ENCODE measurements at regions not wholly inside any gene's neighbourhood (a gene's known extent, or its start where the extent isn't known, plus 50 kb on each side); places are given as distances from the start of the nearest gene placed in this dataset.
"Not testable (repeated sequence)": the region's sequence is repeated elsewhere in the genome, so short reads cannot be mapped to it uniquely, and the experiment has no call there.

GRCh38 chr14:43356979-43357545 is 1150.0 kb downstream of the FSCB start:
- H3K27me3 Mint-ChIP-seq: no peaks in the 10 kb centered on the region
- no peak overlapping the region for H3K27ac Mint-ChIP-seq
- no peaks in the 10 kb centered on the region for H3K9me3 Mint-ChIP-seq (ENCODE audit: low read depth)
- no peak overlapping the region for H3K4me3 Mint-ChIP-seq (ENCODE audit: low read depth)
- DNase-seq (ENCODE audit: low spot score, unreplicated experiment): no peak
- peaks cover 43% of the 10 kb centered on the region for H3K4me1 Mint-ChIP-seq (ENCODE audit: low read depth)
- TF ChIP-seq CTCF (IDR thresholded peaks at IDR 0.05; ENCODE audit: unreplicated experiment): no peak
- no peaks in the 10 kb centered on the region for H3K36me3 Mint-ChIP-seq (ENCODE audit: insufficient read depth)

GRCh38 chr14:43356382-43356781 is 1150.7 kb downstream of the FSCB start:
- H3K27ac Mint-ChIP-seq: peak overlapping the region; percentile 13
- TF ChIP-seq CTCF (IDR thresholded peaks at IDR 0.05; ENCODE audit: unreplicated experiment): no peak

DNA sequence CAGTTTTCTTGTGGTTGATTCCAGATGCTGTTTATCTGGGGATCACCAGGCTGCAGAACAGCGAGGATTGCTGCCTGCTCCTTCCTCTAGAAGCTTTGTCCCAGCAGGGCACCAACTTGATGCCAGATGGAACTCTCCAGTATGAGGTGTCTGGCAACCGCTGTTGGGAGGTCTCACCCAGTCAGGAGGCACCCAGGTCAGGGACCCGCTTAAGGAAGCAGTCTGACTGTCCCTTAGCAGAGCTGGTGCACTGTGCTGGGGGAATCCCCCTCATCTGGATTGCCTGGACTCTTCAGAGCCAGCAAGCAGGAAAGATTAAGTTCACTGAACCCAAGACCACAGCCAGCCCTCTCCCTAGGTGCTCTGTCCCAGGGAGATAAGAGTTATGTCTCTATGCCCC is 1165.2 kb downstream of the FSCB start:
- DNase-seq (ENCODE audit: low spot score, unreplicated experiment): no peak
- H3K27me3 Mint-ChIP-seq: no peaks in the 10 kb centered on the region
- no peak overlapping the region for H3K27ac Mint-ChIP-seq
- H3K9me3 Mint-ChIP-seq (ENCODE audit: low read depth): peaks cover 11% of the 10 kb centered on the region
- TF ChIP-seq CTCF (IDR thresholded peaks at IDR 0.05; ENCODE audit: unreplicated experiment): no peak
- no peak overlapping the region for H3K4me3 Mint-ChIP-seq (ENCODE audit: low read depth)
- H3K4me1 Mint-ChIP-seq (ENCODE audit: low read depth): no peaks in the 10 kb centered on the region
- peaks cover 1% of the 10 kb centered on the region for H3K36me3 Mint-ChIP-seq (ENCODE audit: insufficient read depth)

More at GRCh38 chr14:43356382-43356781, 1150.7 kb downstream of the FSCB start:
- no peaks in the 10 kb centered on the region for H3K9me3 Mint-ChIP-seq (ENCODE audit: low read depth)
- peaks cover 37% of the 10 kb centered on the region for H3K4me1 Mint-ChIP-seq (ENCODE audit: low read depth)
- DNase-seq (ENCODE audit: low spot score, unreplicated experiment): no peak
- no peak overlapping the region for H3K4me3 Mint-ChIP-seq (ENCODE audit: low read depth)
- no peaks in the 10 kb centered on the region for H3K27me3 Mint-ChIP-seq
- H3K36me3 Mint-ChIP-seq (ENCODE audit: insufficient read depth): no peaks in the 10 kb centered on the region

DNA sequence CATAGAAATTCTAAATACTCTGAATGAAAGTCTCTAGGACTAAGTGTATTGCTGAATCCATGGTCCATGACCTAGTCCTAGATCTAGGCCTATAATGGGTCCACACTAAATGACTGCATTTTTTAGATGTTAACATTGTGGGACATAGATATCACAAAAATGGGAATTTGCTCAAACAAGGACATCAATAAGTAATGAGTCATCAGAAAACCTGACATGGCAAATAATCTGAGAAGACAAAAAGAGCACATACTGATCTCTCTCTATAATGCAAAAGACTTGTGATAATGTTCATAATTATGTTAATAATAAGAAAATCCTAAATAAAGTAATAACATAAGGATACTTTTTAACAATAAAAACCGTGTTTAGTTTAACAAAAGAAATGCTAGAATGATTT is 1168.4 kb downstream of the FSCB start:
- no peak for TF ChIP-seq CTCF (IDR thresholded peaks at IDR 0.05; ENCODE audit: unreplicated experiment)
- Mint-ChIP-seq H3K27me3 (no peaks in the 10 kb centered on the region), H3K9me3 (ENCODE audit: low read depth) (peaks cover 5% of the 10 kb centered on the region), H3K4me1 (ENCODE audit: low read depth) (no peaks in the 10 kb centered on the region), H3K4me3 (ENCODE audit: low read depth) (no peak overlapping the region), H3K36me3 (ENCODE audit: insufficient read depth) (no peaks in the 10 kb centered on the region), H3K27ac (no peak overlapping the region)
- no peak for DNase-seq (ENCODE audit: low spot score, unreplicated experiment)

DNA sequence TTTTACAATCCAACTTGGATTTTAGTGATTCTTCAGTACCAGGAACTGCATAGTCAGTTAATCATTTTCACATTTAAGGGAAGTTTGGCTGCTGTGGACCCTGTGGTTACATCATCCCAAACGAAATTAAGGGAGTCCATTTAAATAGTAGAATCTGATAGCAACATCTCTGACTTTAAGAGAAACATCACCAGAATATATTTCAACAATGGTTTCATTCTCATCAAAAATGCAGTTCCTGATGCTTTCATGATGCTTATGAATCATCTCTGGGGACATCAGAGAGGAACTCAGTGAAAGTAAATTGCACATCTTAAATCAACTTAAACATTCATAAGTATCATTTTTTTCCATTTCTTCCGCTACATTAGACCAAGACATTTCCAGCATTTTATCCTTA is 1170.7 kb downstream of the FSCB start:
- Mint-ChIP-seq H3K9me3 (ENCODE audit: low read depth) (no peaks in the 10 kb centered on the region), H3K27me3 (no peaks in the 10 kb centered on the region), H3K4me3 (ENCODE audit: low read depth) (no peak overlapping the region), H3K36me3 (ENCODE audit: insufficient read depth) (no peaks in the 10 kb centered on the region), H3K4me1 (ENCODE audit: low read depth) (no peaks in the 10 kb centered on the region), H3K27ac (no peak overlapping the region)
- TF ChIP-seq CTCF (IDR thresholded peaks at IDR 0.05; ENCODE audit: unreplicated experiment): no peak
- DNase-seq (ENCODE audit: low spot score, unreplicated experiment): no peak

- not testable (repeated sequence) for H3K36me3 Mint-ChIP-seq (ENCODE audit: insufficient read depth); H3K27ac Mint-ChIP-seq; H3K27me3 Mint-ChIP-seq; DNase-seq (ENCODE audit: low spot score, unreplicated experiment); H3K4me3 Mint-ChIP-seq (ENCODE audit: low read depth); H3K4me1 Mint-ChIP-seq (ENCODE audit: low read depth)
- peaks cover 12% of the 10 kb centered on the region for H3K9me3 Mint-ChIP-seq (ENCODE audit: low read depth)
Measured at GRCh38 chr14:43326501-43327407, 1180.3 kb downstream of the FSCB start.
